Choroid plexus epithelial cell (primary cell): ENCODE measurements at regions not wholly inside any gene's neighbourhood (a gene's known extent, or its start where the extent isn't known, plus 50 kb on each side); places are given as distances from the start of the nearest gene placed in this dataset.
"Not testable (repeated sequence)": the region's sequence is repeated elsewhere in the genome, so short reads cannot be mapped to it uniquely, and the experiment has no call there.

ENCODE experiments used
- DNase-seq: peaks from one replicate; pipeline ENCODE4 v3.0.0-alpha.2; 2010; ENCODE audit warnings: low read depth
- H3K4me3 ChIP-seq: 2 replicates; pipeline ENCODE4 v1.5.1; 2011; ENCODE audit warnings: low read depth, mild to moderate bottlenecking, control low read depth, low read length, moderate library complexity
- TF ChIP-seq, protein P1 (sequence below): conservative IDR thresholded peaks from 2 replicates; pipeline ENCODE4 v1.5.1; 2011; ENCODE audit warnings: low read depth, mild to moderate bottlenecking, control low read depth, inconsistent platforms, low read length, moderate library complexity

GRCh38 chr6:88442737-88443136 lies 276.6 kb upstream of the CNR1 start:
- TF ChIP-seq, protein P1, sequence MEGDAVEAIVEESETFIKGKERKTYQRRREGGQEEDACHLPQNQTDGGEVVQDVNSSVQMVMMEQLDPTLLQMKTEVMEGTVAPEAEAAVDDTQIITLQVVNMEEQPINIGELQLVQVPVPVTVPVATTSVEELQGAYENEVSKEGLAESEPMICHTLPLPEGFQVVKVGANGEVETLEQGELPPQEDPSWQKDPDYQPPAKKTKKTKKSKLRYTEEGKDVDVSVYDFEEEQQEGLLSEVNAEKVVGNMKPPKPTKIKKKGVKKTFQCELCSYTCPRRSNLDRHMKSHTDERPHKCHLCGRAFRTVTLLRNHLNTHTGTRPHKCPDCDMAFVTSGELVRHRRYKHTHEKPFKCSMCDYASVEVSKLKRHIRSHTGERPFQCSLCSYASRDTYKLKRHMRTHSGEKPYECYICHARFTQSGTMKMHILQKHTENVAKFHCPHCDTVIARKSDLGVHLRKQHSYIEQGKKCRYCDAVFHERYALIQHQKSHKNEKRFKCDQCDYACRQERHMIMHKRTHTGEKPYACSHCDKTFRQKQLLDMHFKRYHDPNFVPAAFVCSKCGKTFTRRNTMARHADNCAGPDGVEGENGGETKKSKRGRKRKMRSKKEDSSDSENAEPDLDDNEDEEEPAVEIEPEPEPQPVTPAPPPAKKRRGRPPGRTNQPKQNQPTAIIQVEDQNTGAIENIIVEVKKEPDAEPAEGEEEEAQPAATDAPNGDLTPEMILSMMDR: no peak
- no peak for DNase-seq
- H3K4me3 ChIP-seq: no peak overlapping the region

DNA sequence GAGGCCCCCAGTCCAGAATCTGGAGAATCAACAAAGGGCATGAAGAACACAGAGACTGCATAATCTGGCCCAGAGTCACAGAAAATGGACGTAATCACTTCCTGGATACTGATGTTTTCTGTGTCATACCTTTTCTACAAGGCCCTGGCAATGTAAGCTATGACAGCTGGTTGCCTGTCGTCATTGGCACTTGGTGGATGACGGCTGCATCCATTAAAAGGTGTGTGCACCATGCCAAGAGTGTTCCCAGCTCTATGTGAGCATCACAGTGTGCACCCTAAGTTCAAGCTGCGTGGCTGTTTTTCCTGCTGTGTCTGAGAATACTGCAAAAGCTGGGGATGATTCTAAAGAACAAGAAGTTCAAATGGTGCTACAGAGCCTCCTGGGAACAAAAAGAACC lies 275.2 kb upstream of the CNR1 start:
- no peak overlapping the region for H3K4me3 ChIP-seq
- TF ChIP-seq, protein P1: no peak
- DNase-seq: no peak

DNA sequence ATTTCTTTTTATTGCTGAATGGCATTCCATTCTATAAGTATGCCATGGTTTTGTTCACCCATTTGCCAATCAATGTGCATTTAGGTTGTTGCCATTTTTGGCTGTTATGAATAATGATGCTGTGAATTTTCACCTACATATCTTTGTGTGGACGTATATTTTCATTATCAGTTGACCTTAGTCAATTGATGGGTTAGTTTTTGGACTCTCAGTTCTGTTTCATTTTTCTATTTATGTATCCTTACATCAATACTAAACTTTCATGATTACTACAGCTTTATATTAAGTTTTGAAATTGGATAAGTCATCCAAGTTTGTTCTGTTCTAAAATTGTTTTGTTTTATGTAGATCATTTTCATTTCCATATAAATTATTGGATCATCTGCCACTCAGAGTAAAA lies 261.9 kb upstream of the CNR1 start:
- TF ChIP-seq, protein P1: no peak
- no peak for DNase-seq
- no peak overlapping the region for H3K4me3 ChIP-seq

DNA sequence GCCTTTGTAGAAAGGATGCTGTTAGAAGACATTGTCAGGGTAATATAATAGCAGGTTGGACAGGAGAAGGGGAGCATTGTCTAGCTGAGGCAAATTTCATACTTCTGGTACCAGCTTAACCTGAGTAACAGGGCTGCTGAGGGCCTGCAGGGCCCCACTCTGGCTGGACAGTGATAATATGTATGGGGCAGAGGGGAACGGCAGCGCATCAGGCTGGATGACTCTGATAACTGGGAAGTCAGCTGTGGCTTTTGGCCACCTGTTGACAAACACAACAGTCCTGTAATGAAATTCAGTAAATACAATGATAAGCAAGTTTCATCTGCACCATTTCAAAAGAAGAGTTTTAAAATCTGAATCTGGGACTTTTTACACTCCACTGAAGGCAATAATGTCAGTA lies 259.9 kb upstream of the CNR1 start:
- TF ChIP-seq, protein P1: no peak
- no peak for DNase-seq
- H3K4me3 ChIP-seq: no peak overlapping the region

DNA sequence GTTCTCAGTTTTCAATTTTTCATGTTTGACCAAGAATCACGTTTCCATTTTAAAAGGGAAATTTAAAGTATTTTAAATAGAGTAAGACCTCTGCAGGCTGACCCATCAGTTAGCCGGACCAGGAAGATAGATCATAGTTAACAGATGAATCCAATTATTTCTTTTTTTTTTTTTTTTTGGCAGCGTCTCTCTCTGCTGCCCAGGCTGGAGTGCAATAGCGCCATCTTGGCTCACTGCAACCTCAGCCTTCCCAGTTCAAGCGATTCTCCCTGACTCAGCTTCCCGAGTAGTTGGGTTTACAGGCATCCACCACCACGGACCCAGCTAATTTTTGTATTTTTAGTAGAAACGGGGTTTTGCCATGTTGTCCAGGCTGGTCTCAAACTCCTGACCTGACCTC lies 256.7 kb upstream of the CNR1 start:
- DNase-seq: peak; percentile 25
- H3K4me3 ChIP-seq: no peak overlapping the region
- TF ChIP-seq, protein P1: peak; percentile 38

GRCh38 chr6:88420967-88421488 lies 254.9 kb upstream of the CNR1 start:
- DNase-seq, H3K4me3 ChIP-seq: not testable (repeated sequence)

GRCh38 chr6:88418921-88419810 lies 253.0 kb upstream of the CNR1 start:
- DNase-seq, H3K4me3 ChIP-seq: not testable (repeated sequence)

DNA sequence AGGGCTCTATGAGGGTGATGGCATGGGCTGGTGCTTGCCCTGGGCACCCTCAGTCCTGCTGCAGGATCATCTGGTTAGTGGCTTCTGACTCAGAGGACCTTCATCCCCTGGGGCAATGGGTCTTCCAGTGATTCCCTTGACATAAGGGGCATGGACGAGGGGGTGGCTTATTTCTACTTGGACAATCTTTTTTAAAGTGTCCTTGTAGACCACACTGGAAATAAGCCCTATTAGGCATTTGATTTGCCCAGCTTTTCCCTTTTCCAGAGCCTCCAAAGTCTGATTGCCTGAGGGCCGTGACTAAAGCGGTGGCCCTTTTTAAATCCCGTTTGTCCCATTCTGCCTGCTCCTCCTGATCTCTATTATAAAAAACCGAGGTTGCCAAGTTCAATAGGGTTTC lies 251.2 kb upstream of the CNR1 start:
- H3K4me3 ChIP-seq: not testable (repeated sequence)

More for the DNA sequence above, 251.2 kb upstream of the CNR1 start:
- not testable (repeated sequence) for DNase-seq
